Mesenchymal stem cell (in vitro differentiated cells and primary cell): ENCODE measurements at regions not wholly inside any gene's neighbourhood (a gene's known extent, or its start where the extent isn't known, plus 50 kb on each side); places are given as distances from the start of the nearest gene placed in this dataset.

Experiments used
- DNase-seq: peaks from one replicate; pipeline ENCODE4 v3.0.0-alpha.2; 2013
- H2AFZ ChIP-seq: one replicate; pipeline ENCODE4 v1.6.1; 2013; ENCODE audit warnings: low read depth, mild to moderate bottlenecking, control low read depth, inconsistent platforms, low read length, moderate library complexity
- H2AK5ac ChIP-seq: 2 replicates; pipeline ENCODE4 v1.6.1; 2013; ENCODE audit warnings: low read length, moderate library complexity, mild to moderate bottlenecking, inconsistent platforms; ENCODE audit not compliant: severe bottlenecking
- H2BK120ac ChIP-seq: one replicate; pipeline ENCODE4 v1.6.1; 2013; ENCODE audit warnings: low read depth, mild to moderate bottlenecking, inconsistent platforms, low read length, moderate library complexity
- H2BK12ac ChIP-seq, 2 experiments: one replicate each; pipeline ENCODE4 v1.6.1; 2013; ENCODE audit warnings: inconsistent platforms in 2 of 2, low read length in 2 of 2, mild to moderate bottlenecking in 2 of 2, moderate library complexity in 2 of 2, control low read depth in 1 of 2
- H2BK15ac ChIP-seq: one replicate; pipeline ENCODE4 v1.6.1; 2013; ENCODE audit warnings: mild to moderate bottlenecking, low read depth, inconsistent platforms; ENCODE audit not compliant: poor library complexity, severe bottlenecking
- H2BK5ac ChIP-seq: 2 replicates; pipeline ENCODE4 v1.6.1; 2013; ENCODE audit warnings: low read depth, mild to moderate bottlenecking, low read length, control low read depth, inconsistent platforms; ENCODE audit not compliant: poor library complexity, severe bottlenecking
- H3K14ac ChIP-seq, 2 experiments: one replicate each; pipeline ENCODE4 v1.6.1; 2013; ENCODE audit warnings: inconsistent platforms in 2 of 2, low read length in 2 of 2, control low read depth in 1 of 2, mild to moderate bottlenecking in 1 of 2, moderate library complexity in 1 of 2
- H3K18ac ChIP-seq, 2 experiments: one replicate each; pipeline ENCODE4 v1.6.1; 2013; ENCODE audit warnings: inconsistent platforms in 2 of 2, low read length in 2 of 2, control low read depth in 1 of 2, low read depth in 1 of 2, mild to moderate bottlenecking in 1 of 2
- H3K23ac ChIP-seq, 2 experiments: one replicate each; pipeline ENCODE4 v1.6.1; 2013; ENCODE audit warnings: inconsistent platforms in 2 of 2, low read length in 2 of 2, mild to moderate bottlenecking in 2 of 2, moderate library complexity in 2 of 2, control low read depth in 1 of 2
- H3K27ac ChIP-seq: 2 replicates; pipeline ENCODE4 v1.5.1; 2013; ENCODE audit warnings: mild to moderate bottlenecking, moderate library complexity, low read length, control low read depth, inconsistent platforms; ENCODE audit not compliant: poor library complexity, severe bottlenecking
- H3K27me3 ChIP-seq, 2 experiments: 2 replicates each; pipeline versions ENCODE4 v1.6.1 to v1.7.0; 2013; ENCODE audit warnings: low read length in 2 of 2, mild to moderate bottlenecking in 2 of 2, moderate library complexity in 2 of 2, control low read depth in 1 of 2, inconsistent platforms in 1 of 2; ENCODE audit not compliant: control insufficient read depth in 1 of 2, insufficient read depth in 1 of 2
- H3K36me3 ChIP-seq, 2 experiments: 2 replicates each; pipeline versions ENCODE4 v1.6.1 to v1.7.0; 2013; ENCODE audit warnings: low read length in 2 of 2, control low read depth in 1 of 2, inconsistent platforms in 1 of 2, low read depth in 1 of 2, mild to moderate bottlenecking in 1 of 2; ENCODE audit not compliant: insufficient read depth in 2 of 2, control insufficient read depth in 1 of 2
- H3K4ac ChIP-seq, 2 experiments: one replicate each; pipeline ENCODE4 v1.6.1; 2013; ENCODE audit warnings: inconsistent platforms in 2 of 2, low read length in 2 of 2, mild to moderate bottlenecking in 2 of 2, moderate library complexity in 2 of 2, control low read depth in 1 of 2, low read depth in 1 of 2
- H3K4me1 ChIP-seq: 2 replicates; pipeline ENCODE4 v1.6.1; 2013; ENCODE audit warnings: low read depth, low read length, control low read depth; ENCODE audit not compliant: control insufficient read depth, insufficient read depth
- H3K4me2 ChIP-seq: 2 replicates; pipeline ENCODE4 v1.6.1; 2013; ENCODE audit warnings: low read length, mild to moderate bottlenecking, inconsistent platforms; ENCODE audit not compliant: poor library complexity, severe bottlenecking
- H3K4me3 ChIP-seq, 2 experiments: 2 replicates each; pipeline versions ENCODE4 v1.5.1 to v1.7.0; 2013; ENCODE audit warnings: low read length in 2 of 2, mild to moderate bottlenecking in 2 of 2, control low read depth in 1 of 2, low read depth in 1 of 2; ENCODE audit not compliant: insufficient read depth in 1 of 2
- H3K79me1 ChIP-seq: replicated peaks from 2 replicates; pipeline ENCODE4 v1.6.1; 2013; ENCODE audit warnings: mild to moderate bottlenecking, control low read depth, low read length, inconsistent platforms; ENCODE audit not compliant: poor library complexity, severe bottlenecking
- H3K9ac ChIP-seq: 2 replicates; pipeline ENCODE4 v1.7.0; 2013; ENCODE audit warnings: mild to moderate bottlenecking, low read length, moderate library complexity
- H3K9me3 ChIP-seq: 2 replicates; pipeline ENCODE4 v1.7.0; 2013; ENCODE audit warnings: mild to moderate bottlenecking, low read length; ENCODE audit not compliant: control insufficient read depth
- H4K8ac ChIP-seq: one replicate; pipeline ENCODE4 v1.6.1; 2013; ENCODE audit warnings: inconsistent platforms, mild to moderate bottlenecking, low read length, moderate library complexity
- H4K91ac ChIP-seq: one replicate; pipeline ENCODE4 v1.6.1; 2013; ENCODE audit warnings: mild to moderate bottlenecking, low read length, inconsistent platforms
- WGBS: methylation state at CpG from one replicate; pipeline ENCODE4 v1.1.7; 2013; ENCODE audit warnings: mixed read lengths; 5-methylcytosine and 5-hydroxymethylcytosine counted together

DNA sequence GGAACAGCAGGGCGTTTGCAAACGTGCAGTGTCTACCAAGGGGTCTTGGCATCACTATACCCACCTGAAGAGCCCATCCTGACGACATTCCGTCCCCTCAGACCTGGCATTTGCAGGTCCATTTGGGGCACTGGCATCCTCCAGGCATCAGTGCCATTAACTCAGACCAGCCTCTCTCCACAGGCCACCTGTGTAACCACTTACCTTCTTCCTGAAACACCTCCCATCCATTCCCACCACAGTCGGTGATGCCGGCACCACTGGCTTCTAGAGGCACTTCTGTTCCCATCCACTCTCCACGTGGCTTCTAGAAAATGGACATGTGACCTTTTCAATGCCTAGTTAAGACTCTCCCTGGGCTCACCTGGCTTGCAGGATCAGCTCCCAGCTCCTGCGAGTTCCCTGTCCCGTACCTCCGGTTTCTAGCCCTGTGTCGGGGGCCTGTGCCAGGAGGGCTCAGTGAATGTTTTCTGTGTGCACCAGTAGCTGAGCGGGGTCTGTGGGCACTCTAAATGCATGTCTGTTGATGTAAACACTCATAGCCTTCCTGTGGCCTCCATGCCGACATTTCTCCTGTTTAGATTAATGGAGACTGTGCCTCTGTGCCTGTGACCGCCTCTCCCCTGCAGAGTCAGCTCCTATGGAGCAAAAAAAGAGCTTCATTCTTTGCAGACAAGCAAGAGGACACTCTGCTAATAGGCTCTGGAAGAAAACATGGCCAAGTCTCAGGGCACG lies 458.0 kb upstream of the HS6ST1 start:
- Histone ChIP-seq H3K23ac (no peak overlapping the region), H3K18ac (no peak overlapping the region), H3K36me3 (no peaks in the 10 kb centered on the region), H3K27me3 (peaks cover 0 to 48% of the 10 kb centered on the region in 2 experiments), H3K9me3 (no peaks in the 10 kb centered on the region), H3K14ac (no peak overlapping the region), H2BK15ac (no peak overlapping the region), H2BK12ac (no peak overlapping the region), H2AK5ac (no peak overlapping the region), H3K79me1 (no peaks in the 10 kb centered on the region), H2AFZ (no peak overlapping the region), H4K8ac (no peak overlapping the region), H3K4ac (no peak overlapping the region), H3K4me3 (no peak overlapping the region), H3K4me2 (no peak overlapping the region), H4K91ac (no peak overlapping the region), H2BK5ac (no peak overlapping the region), H3K4me1 (no peaks in the 10 kb centered on the region), H3K27ac (no peak overlapping the region), H3K9ac (no peak overlapping the region), H2BK120ac (no peak overlapping the region)
- DNase-seq, result no peak
- WGBS, result 80% methylated on average over 15 of the region's 15 CpGs

- Histone ChIP-seq H4K91ac (no peak overlapping the region), H3K4ac (no peak overlapping the region)
Observed at GRCh38 chr2:128777196-128778035, 458.7 kb upstream of the HS6ST1 start.

GRCh38 chr2:128778843-128779242 lies 460.2 kb upstream of the HS6ST1 start:
- no peaks in the 10 kb centered on the region for H3K9me3 ChIP-seq
- no peak overlapping the region for H3K4ac ChIP-seq
- no peak overlapping the region for H3K4me3 ChIP-seq
- no peak overlapping the region for H2AFZ ChIP-seq
- H3K79me1 ChIP-seq, result no peaks in the 10 kb centered on the region
- no peak overlapping the region for H2BK15ac ChIP-seq
- H4K8ac ChIP-seq, result no peak overlapping the region
- H3K23ac ChIP-seq, result no peak overlapping the region
- no peak overlapping the region for H2BK12ac ChIP-seq
- no peaks in the 10 kb centered on the region for H3K36me3 ChIP-seq
- H3K27me3 ChIP-seq, result peaks cover 0 to 63% of the 10 kb centered on the region in 2 experiments
- H2AK5ac ChIP-seq, result no peak overlapping the region
- no peak overlapping the region for H3K18ac ChIP-seq
- no peak for DNase-seq
- H2BK5ac ChIP-seq, result no peak overlapping the region
- H3K27ac ChIP-seq, result no peak overlapping the region
- H4K91ac ChIP-seq, result no peak overlapping the region
- H2BK120ac ChIP-seq, result no peak overlapping the region
- H3K9ac ChIP-seq, result no peak overlapping the region
- H3K4me1 ChIP-seq, result no peaks in the 10 kb centered on the region
- no peak overlapping the region for H3K14ac ChIP-seq
- H3K4me2 ChIP-seq, result no peak overlapping the region
- WGBS, result 94% methylated on average over 1 of the region's 2 CpGs

More at GRCh38 chr2:128777196-128778035, 458.7 kb upstream of the HS6ST1 start:
- no peak overlapping the region for H3K4me2 ChIP-seq
- H3K79me1 ChIP-seq, result no peaks in the 10 kb centered on the region
- no peaks in the 10 kb centered on the region for H3K4me1 ChIP-seq
- no peak for DNase-seq
- H3K4me3 ChIP-seq, result no peak overlapping the region
- no peaks in the 10 kb centered on the region for H3K36me3 ChIP-seq
- no peak overlapping the region for H2BK15ac ChIP-seq
- no peak overlapping the region for H3K14ac ChIP-seq
- H2BK5ac ChIP-seq, result no peak overlapping the region
- H2AFZ ChIP-seq, result no peak overlapping the region
- H3K18ac ChIP-seq, result no peak overlapping the region
- no peak overlapping the region for H2BK12ac ChIP-seq
- WGBS, result 83% methylated on average over 15 of the region's 20 CpGs
- H3K9ac ChIP-seq, result no peak overlapping the region
- H3K9me3 ChIP-seq, result no peaks in the 10 kb centered on the region
- H3K23ac ChIP-seq, result no peak overlapping the region
- H2BK120ac ChIP-seq, result no peak overlapping the region
- H2AK5ac ChIP-seq, result no peak overlapping the region
- no peak overlapping the region for H3K27ac ChIP-seq
- peaks cover 0 to 56% of the 10 kb centered on the region in 2 experiments for H3K27me3 ChIP-seq
- H4K8ac ChIP-seq, result no peak overlapping the region

DNA sequence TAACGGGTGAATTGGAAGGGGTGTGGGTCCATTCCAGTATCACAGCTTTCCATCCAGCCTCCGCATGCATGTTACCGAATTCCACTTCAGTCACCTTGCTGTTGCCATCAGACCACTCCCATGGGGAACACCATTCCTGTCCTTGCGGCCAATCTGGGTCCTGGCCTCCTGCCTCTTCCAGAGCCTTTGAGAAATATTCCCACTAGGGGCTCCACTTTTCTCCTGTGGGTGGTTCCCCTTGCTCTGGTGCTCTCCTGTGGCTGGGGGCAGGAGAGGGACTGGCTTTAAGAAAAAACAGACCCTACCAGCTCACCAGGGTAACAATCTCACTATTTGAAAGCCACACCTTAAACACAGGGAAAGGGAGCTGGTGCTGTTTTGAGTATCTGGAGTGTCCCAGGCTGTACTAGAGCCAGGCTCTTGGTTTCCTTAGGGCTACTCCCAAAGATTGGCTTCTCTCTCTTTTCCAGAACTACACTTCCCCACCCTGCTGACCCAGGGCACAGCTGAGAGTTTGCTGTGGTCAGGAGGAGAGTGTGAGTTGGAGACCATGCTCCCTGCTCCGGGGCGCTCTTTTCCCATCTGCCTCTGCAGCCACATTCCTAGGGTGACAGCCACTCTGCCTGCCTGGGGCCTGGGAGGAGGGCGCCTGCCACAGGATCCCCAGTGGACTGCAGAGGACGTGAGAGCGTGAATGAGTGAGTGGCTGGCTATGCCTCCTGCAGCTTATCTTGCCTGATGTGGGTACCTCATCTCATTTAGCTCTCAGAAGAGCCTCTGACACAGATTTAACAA lies 460.8 kb upstream of the HS6ST1 start:
- Histone ChIP-seq H3K4ac (no peak overlapping the region), H3K79me1 (no peaks in the 10 kb centered on the region), H4K8ac (no peak overlapping the region), H3K4me1 (no peaks in the 10 kb centered on the region), H3K9me3 (no peaks in the 10 kb centered on the region), H3K4me3 (no peak overlapping the region), H4K91ac (no peak overlapping the region), H2BK120ac (no peak overlapping the region), H3K27ac (no peak overlapping the region), H2AFZ (no peak overlapping the region), H2BK12ac (no peak overlapping the region), H3K23ac (no peak overlapping the region), H2BK5ac (no peak overlapping the region), H3K36me3 (no peaks in the 10 kb centered on the region), H3K18ac (no peak overlapping the region), H2BK15ac (no peak overlapping the region), H3K9ac (no peak overlapping the region), H3K14ac (no peak overlapping the region), H3K27me3 (peaks cover 0 to 63% of the 10 kb centered on the region in 2 experiments), H3K4me2 (no peak overlapping the region), H2AK5ac (no peak overlapping the region)
- DNase-seq, result no peak
- 95% methylated on average over 9 of the region's 9 CpGs for WGBS
